ENCODE measurements at regions not wholly inside any gene's neighbourhood (a gene's known extent, or its start where the extent isn't known, plus 50 kb on each side); places are given as distances from the start of the nearest gene placed in this dataset.

- TF ChIP-seq, protein P1, sequence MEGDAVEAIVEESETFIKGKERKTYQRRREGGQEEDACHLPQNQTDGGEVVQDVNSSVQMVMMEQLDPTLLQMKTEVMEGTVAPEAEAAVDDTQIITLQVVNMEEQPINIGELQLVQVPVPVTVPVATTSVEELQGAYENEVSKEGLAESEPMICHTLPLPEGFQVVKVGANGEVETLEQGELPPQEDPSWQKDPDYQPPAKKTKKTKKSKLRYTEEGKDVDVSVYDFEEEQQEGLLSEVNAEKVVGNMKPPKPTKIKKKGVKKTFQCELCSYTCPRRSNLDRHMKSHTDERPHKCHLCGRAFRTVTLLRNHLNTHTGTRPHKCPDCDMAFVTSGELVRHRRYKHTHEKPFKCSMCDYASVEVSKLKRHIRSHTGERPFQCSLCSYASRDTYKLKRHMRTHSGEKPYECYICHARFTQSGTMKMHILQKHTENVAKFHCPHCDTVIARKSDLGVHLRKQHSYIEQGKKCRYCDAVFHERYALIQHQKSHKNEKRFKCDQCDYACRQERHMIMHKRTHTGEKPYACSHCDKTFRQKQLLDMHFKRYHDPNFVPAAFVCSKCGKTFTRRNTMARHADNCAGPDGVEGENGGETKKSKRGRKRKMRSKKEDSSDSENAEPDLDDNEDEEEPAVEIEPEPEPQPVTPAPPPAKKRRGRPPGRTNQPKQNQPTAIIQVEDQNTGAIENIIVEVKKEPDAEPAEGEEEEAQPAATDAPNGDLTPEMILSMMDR (IDR thresholded peaks at IDR 0.05): no peak
- no peak for TF ChIP-seq POLR2A (IDR thresholded peaks at IDR 0.05)
Observed at GRCh38 chr9:87818308-87818707, 64.4 kb upstream of the SPATA31E1 start.

All from body of pancreas (tissue), 4 donors.